ENCODE measurements at regions not wholly inside any gene's neighbourhood (a gene's known extent, or its start where the extent isn't known, plus 50 kb on each side); places are given as distances from the start of the nearest gene placed in this dataset.

DNA sequence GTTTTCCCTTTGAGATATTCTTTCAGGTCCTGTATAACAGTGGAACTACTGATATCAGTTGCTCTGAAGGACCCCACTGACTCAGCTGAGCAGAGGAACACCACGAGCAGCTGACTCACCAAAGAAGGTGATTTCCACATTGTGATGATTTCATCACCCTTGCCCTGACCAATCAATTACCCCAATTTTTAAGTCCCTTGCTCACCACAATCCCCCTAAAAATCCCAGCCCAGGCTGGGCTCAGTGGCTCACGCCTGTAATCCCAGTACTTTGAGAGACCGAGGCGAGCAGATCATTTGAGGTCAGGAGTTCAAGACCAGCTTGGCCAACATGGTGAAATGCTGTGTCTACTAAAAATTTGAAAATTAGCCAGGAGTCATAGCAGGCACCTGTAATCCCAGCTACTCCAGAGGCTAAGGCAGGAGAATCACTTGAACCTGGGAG, 125.3 kb upstream of the ABCA1 start (continued):
- TF ChIP-seq ARID1B (IDR thresholded peaks at IDR 0.05) (peak; percentile 33; the same call in 1 of the 2 replicates), DPF2 (IDR thresholded peaks at IDR 0.05) (0 out of 2 replicates have a peak, but pooled peaks have one; percentile 24), ZNF639 (CRISPR knock-in tag; conservative IDR thresholded peaks at IDR 0.05 in 1 of 2, IDR thresholded peaks at IDR 0.05 in 1 of 2) (no peak), ATF3 (IDR thresholded peaks at IDR 0.05) (peak; percentile 94), ATF3 (CRISPR knock-in tag; conservative IDR thresholded peaks at IDR 0.05) (no peak), ZNF354B (CRISPR knock-in tag; IDR thresholded peaks at IDR 0.05) (no peak), XRCC5 (IDR thresholded peaks at IDR 0.05; ENCODE audit: low read depth, low read length) (no peak), CEBPG (CRISPR knock-in tag; IDR thresholded peaks at IDR 0.05) (peak; percentile 65), CEBPG (tag; conservative IDR thresholded peaks at IDR 0.05 in 1 of 2, IDR thresholded peaks at IDR 0.05 in 1 of 2) (peak; percentile 91 to 94), ZBTB8A (IDR thresholded peaks at IDR 0.05; ENCODE audit: partially characterized antibody) (no peak), ZNF507 (tag; conservative IDR thresholded peaks at IDR 0.05) (no peak), WHSC1 (IDR thresholded peaks at IDR 0.05; ENCODE audit: low read length) (no peak), ZBTB26 (CRISPR knock-in tag; IDR thresholded peaks at IDR 0.05) (no peak), MAFG (tag; conservative IDR thresholded peaks at IDR 0.05) (peak; percentile 24; the same call in 1 of the 2 replicates)
- TF ChIP-seq, protein P1, sequence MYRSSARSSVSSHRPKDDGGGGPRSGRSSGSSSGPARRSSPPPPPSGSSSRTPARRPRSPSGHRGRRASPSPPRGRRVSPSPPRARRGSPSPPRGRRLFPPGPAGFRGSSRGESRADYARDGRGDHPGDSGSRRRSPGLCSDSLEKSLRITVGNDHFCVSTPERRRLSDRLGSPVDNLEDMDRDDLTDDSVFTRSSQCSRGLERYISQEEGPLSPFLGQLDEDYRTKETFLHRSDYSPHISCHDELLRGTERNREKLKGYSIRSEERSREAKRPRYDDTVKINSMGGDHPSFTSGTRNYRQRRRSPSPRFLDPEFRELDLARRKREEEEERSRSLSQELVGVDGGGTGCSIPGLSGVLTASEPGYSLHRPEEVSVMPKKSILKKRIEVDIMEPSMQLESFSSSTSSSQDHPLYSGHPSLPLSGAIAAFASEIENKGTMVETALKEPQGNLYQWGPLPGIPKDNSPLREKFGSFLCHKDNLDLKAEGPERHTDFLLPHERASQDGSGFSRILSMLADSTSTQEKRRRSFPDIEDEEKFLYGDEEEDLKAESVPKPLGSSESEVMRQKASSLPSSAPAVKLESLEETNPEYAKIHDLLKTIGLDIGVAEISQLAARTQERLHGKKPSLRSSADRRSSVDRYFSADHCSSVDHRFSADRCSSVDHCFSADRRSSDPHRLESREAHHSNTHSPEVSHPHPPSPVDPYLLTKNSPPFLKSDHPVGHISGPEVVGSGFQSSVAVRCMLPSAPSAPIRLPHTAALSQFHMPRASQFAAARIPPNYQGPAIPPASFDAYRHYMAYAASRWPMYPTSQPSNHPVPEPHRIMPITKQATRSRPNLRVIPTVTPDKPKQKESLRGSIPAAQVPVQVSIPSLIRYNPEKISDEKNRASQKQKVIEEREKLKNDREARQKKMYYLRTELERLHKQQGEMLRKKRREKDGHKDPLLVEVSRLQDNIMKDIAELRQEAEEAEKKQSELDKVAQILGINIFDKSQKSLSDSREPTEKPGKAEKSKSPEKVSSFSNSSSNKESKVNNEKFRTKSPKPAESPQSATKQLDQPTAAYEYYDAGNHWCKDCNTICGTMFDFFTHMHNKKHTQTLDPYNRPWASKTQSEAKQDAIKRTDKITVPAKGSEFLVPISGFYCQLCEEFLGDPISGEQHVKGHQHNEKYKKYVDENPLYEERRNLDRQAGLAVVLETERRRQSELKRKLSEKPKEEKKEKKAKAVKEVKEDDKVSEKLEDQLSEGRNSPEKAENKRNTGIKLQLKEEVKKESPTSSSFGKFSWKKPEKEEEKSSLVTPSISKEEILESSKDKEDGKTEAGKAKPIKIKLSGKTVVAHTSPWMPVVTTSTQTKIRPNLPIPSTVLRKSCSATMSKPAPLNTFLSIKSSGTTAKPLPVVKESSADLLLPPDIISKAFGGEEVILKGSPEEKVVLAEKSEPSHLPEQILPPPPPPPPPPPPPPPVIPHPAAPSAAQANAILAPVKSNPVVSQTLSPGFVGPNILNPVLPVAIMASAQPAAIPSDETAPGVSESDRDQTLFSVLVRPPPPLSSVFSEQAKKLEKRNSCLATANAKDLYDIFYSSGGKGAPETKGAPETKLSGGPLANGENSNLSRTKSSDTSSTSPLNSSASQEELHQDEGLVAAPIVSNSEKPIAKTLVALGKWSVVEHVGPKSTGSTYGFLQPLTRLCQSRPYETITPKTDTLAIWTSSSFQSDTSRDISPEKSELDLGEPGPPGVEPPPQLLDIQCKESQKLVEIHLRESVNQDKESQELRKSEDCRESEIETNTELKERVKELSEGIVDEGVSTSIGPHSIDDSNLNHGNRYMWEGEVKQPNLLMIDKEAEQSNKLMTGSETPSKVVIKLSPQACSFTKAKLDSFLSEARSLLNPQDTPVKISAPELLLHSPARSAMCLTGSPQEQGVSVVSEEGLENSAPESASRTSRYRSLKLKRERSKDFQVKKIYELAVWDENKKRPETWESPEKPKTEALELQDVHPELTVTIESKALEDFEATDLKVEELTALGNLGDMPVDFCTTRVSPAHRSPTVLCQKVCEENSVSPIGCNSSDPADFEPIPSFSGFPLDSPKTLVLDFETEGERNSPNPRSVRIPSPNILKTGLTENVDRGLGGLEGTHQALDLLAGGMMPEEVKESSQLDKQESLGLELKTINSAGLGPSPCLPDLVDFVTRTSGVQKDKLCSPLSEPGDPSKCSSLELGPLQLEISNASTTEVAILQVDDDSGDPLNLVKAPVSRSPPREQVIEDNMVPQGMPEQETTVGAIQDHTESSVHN (IDR thresholded peaks at IDR 0.05; ENCODE audit: borderline replicate concordance in 1 of 2, low read depth in 1 of 2) = 0 out of 4 replicates have a peak, but pooled peaks of 1 of the 2 experiments have one; percentile 45

Data from K562 (cell line).